ENCODE measurements at regions not wholly inside any gene's neighbourhood (a gene's known extent, or its start where the extent isn't known, plus 50 kb on each side); places are given as distances from the start of the nearest gene placed in this dataset.

GRCh38 chr13:26471807-26472206 lies 85.7 kb upstream of the WASF3 start:
- Histone ChIP-seq H2BK5ac (ENCODE audit: low read depth, low read length, poor library complexity, severe bottlenecking) (no peak overlapping the region), H4K20me1 (ENCODE audit: insufficient read depth, low read length) (no peaks in the 10 kb centered on the region), H3K23ac (ENCODE audit: low read depth, low read length) (no peak overlapping the region), H4K8ac (ENCODE audit: low read depth in 2 of 2, low read length in 2 of 2) (no peak overlapping the region), H3K4ac (ENCODE audit: low read depth, low read length) (no peak overlapping the region), H3K56ac (ENCODE audit: extremely low read depth, insufficient read depth, low read length) (no peak overlapping the region), H3K18ac (ENCODE audit: low read depth, low read length) (no peak overlapping the region), H3K4me2 (ENCODE audit: low read depth, low read length) (no peak overlapping the region), H4K91ac (ENCODE audit: insufficient read depth, low read depth, low read length) (no peak overlapping the region), H2BK120ac (ENCODE audit: low read depth, low read length) (no peak overlapping the region), H3K9me1 (ENCODE audit: insufficient read depth, low read length) (peaks cover 6% of the 10 kb centered on the region; the same call in 1 of the 2 replicates), H2BK20ac (ENCODE audit: low read depth, low read length) (no peak overlapping the region), H3K14ac (replicated peaks; ENCODE audit: low read depth, low read length) (no peak overlapping the region), H4K5ac (ENCODE audit: low read depth, low read length) (no peak overlapping the region), H3K9ac (ENCODE audit: low read depth, low read length) (no peak overlapping the region), H3K9me3 (ENCODE audit: control insufficient read depth, insufficient read depth, low read length) (no peaks in the 10 kb centered on the region), H2AFZ (replicated peaks; ENCODE audit: low read length, poor library complexity) (no peak overlapping the region), H3K27me3 (ENCODE audit: control insufficient read depth, insufficient read depth, low read length) (no peaks in the 10 kb centered on the region), H3K27ac (ENCODE audit: insufficient read depth, low read length) (no peak overlapping the region), H3K4me1 (ENCODE audit: control insufficient read depth, insufficient read depth, low read length) (peaks cover 10% of the 10 kb centered on the region), H3K36me3 (ENCODE audit: control insufficient read depth, insufficient read depth, low read length) (no peaks in the 10 kb centered on the region), H3K4me3 (ENCODE audit: insufficient read depth, low read depth, low read length) (no peak overlapping the region), H3K79me1 (ENCODE audit: low read depth in 1 of 2, low read length in 2 of 2) (no peaks in the 10 kb centered on the region), H2AK9ac (replicated peaks; ENCODE audit: low read depth, low read length, poor library complexity) (no peak overlapping the region), H2BK15ac (ENCODE audit: low read depth, low read length) (no peak overlapping the region), H2AK5ac (ENCODE audit: low read depth, low read length) (no peak overlapping the region)
- POLR2A ChIA-PET (ENCODE audit: unreplicated experiment): no interaction called here
- DNase-seq (no peak), ATAC-seq (ENCODE audit: low read depth) (no peak)
- no TSS peak for BruUV-seq (replicated peaks)
- no peak for TF ChIP-seq POLR2A (IDR thresholded peaks at IDR 0.05; ENCODE audit: low read depth, low read length)
- no peak for TF ChIP-seq MXI1 (IDR thresholded peaks at IDR 0.05; ENCODE audit: borderline replicate concordance, low read depth, low read length)
- no peak for TF ChIP-seq RFX5 (IDR thresholded peaks at IDR 0.05; ENCODE audit: low read depth, low read length)
- TF ChIP-seq ELK1 (IDR thresholded peaks at IDR 0.05; ENCODE audit: borderline replicate concordance, low read depth, low read length): no peak
- no peak for TF ChIP-seq MAFK (IDR thresholded peaks at IDR 0.05; ENCODE audit: low read depth, low read length)
- no peak for TF ChIP-seq NFE2L2 (IDR thresholded peaks at IDR 0.05; ENCODE audit: low read depth, low read length)
- no peak for TF ChIP-seq RAD21 (IDR thresholded peaks at IDR 0.05; ENCODE audit: low read length)
- dilution Hi-C loops (cut with HindIII; ENCODE audit: low sequenced_read_pairs, unreplicated experiment) (no loop called here), in situ Hi-C loops (cut with MboI; ENCODE audit: low sequenced_read_pairs) (no loop called here), intact Hi-C loops (cut with micrococcal nuclease) (no loop called here)
- CTCF ChIA-PET: no interaction called here
- 80% methylated on average over 1 of the region's 8 CpGs; no CpG with 5 or more reads in 1 of the 2 experiments for WGBS, 2 experiments (ENCODE audit: extremely low coverage in 2 of 2, insufficient read length in 1 of 2)

Measured in IMR-90 (cell line).